RWPE2 (cell line): ENCODE measurements at regions not wholly inside any gene's neighbourhood (a gene's known extent, or its start where the extent isn't known, plus 50 kb on each side); places are given as distances from the start of the nearest gene placed in this dataset.
"Not testable (repeated sequence)": the region's sequence is repeated elsewhere in the genome, so short reads cannot be mapped to it uniquely, and the experiment has no call there.

Experiments used
- ATAC-seq: fragments of 200-7000 bp; cut with Tn5 transposase; 3 replicates; pipeline ENCODE4 v1.9.1; 2021; ENCODE audit warnings: low read depth
- DNase-seq: peaks from one replicate; pipeline ENCODE4 v3.0.0-alpha.2; 2020; ENCODE audit warnings: low spot score
- H3K27ac ChIP-seq: fragments of 450-650 bp; 2 replicates; pipeline ENCODE4 v1.5.1; 2017; ENCODE audit warnings: mild to moderate bottlenecking; ENCODE audit not compliant: poor library complexity, severe bottlenecking
- H3K27me3 ChIP-seq: fragments of 250-450 bp; sonication (Bioruptor Pico); 2 replicates; pipeline ENCODE4 v1.5.1; 2021; ENCODE audit warnings: mild to moderate bottlenecking, moderate library complexity; ENCODE audit not compliant: insufficient read depth, poor library complexity, severe bottlenecking
- H3K36me3 ChIP-seq: fragments of 250-450 bp; sonication (Bioruptor Pico); 2 replicates; pipeline ENCODE4 v1.5.1; 2020; ENCODE audit warnings: low read depth, mild to moderate bottlenecking, moderate library complexity
- H3K4me1 ChIP-seq: fragments of 250-450 bp; sonication (Bioruptor Pico); 2 replicates; pipeline ENCODE4 v1.5.1; 2021; ENCODE audit warnings: mild to moderate bottlenecking, moderate library complexity; ENCODE audit not compliant: insufficient read depth, poor library complexity, severe bottlenecking
- H3K4me3 ChIP-seq: fragments of 250-450 bp; sonication (Bioruptor Pico); 2 replicates; pipeline ENCODE4 v1.5.1; 2021; ENCODE audit warnings: mild to moderate bottlenecking, moderate library complexity; ENCODE audit not compliant: severe bottlenecking
- H3K9me3 ChIP-seq: fragments of 250-450 bp; sonication (Bioruptor Pico); 2 replicates; pipeline ENCODE4 v1.5.1; 2021; ENCODE audit warnings: mild to moderate bottlenecking, moderate library complexity; ENCODE audit not compliant: severe bottlenecking
- TF ChIP-seq, protein P1 (sequence below): fragments of 450-650 bp; IDR thresholded peaks from one replicate; pipeline ENCODE4 v1.5.1; 2017; ENCODE audit warnings: mild to moderate bottlenecking, moderate library complexity; ENCODE audit not compliant: poor library complexity, severe bottlenecking

DNA sequence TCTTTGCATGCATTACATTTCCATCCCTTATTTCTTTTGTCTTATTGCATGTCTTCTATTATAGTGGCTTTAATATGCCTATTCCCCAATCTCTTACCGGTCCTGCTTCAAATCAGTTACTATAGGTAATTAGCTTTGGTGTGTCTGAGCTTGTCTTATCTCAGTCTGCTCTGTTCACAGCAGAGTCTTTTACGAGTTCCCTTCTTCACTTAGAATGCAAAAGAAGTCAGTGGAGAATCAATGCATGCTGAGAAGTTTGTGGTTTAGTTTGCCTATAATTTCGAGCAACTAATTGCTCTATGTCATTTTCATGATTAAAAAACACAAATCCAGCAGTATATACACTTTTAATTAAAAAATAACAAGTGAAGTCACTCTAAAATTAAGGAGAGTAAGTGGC is 545.0 kb downstream of the SLCO4C1 start:
- Histone ChIP-seq H3K4me1 (no peaks in the 10 kb centered on the region), H3K27me3 (no peaks in the 10 kb centered on the region), H3K4me3 (no peak overlapping the region), H3K27ac (no peak overlapping the region), H3K9me3 (no peaks in the 10 kb centered on the region), H3K36me3 (no peaks in the 10 kb centered on the region)
- DNase-seq (no peak), ATAC-seq (no peak)
- TF ChIP-seq, protein P1, sequence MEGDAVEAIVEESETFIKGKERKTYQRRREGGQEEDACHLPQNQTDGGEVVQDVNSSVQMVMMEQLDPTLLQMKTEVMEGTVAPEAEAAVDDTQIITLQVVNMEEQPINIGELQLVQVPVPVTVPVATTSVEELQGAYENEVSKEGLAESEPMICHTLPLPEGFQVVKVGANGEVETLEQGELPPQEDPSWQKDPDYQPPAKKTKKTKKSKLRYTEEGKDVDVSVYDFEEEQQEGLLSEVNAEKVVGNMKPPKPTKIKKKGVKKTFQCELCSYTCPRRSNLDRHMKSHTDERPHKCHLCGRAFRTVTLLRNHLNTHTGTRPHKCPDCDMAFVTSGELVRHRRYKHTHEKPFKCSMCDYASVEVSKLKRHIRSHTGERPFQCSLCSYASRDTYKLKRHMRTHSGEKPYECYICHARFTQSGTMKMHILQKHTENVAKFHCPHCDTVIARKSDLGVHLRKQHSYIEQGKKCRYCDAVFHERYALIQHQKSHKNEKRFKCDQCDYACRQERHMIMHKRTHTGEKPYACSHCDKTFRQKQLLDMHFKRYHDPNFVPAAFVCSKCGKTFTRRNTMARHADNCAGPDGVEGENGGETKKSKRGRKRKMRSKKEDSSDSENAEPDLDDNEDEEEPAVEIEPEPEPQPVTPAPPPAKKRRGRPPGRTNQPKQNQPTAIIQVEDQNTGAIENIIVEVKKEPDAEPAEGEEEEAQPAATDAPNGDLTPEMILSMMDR, result no peak

DNA sequence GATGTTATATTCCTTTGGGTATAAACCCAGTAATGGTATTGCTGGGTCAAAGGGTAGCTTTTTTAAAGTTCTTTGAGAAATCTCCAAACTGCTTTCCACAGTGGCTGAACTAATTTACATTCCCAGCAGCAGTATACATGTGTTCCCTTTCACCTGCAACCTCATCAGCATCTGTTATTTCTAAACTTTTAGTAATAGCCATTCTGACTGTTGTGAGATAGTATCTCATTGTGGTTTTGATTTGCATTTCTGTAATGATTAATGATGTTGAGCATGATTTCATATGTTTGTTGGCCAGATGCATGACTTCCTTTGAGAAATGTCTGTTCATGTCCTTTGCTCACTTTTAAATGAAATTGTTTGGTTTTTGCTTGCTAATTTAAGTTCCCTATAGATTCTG is 553.1 kb downstream of the SLCO4C1 start:
- not testable (repeated sequence) for DNase-seq, H3K27me3 ChIP-seq, H3K4me3 ChIP-seq, H3K9me3 ChIP-seq, ATAC-seq, H3K4me1 ChIP-seq, H3K36me3 ChIP-seq, H3K27ac ChIP-seq

DNA sequence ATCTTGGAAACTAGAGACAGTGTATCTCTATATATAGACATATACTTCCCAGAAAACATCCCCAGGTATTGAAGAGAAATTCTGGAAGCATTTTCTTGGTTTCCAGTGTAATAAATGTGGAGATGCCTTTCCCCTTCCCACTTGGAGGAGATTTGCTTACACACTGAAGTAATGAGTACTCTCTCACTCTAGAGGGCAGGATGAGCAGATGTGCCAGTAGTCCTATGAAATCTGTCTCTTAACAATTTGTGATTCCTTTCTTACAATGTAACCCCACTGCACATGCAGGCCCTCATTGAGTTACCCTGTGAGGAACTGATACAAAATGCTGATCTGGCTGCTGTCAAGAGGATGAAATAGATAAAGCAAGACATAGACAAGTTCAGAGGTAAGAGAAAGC is 567.2 kb downstream of the SLCO4C1 start:
- ATAC-seq (peak; percentile 45; the same call in 1 of the 3 replicates), DNase-seq (no peak)
- Histone ChIP-seq H3K4me1 (no peaks in the 10 kb centered on the region), H3K4me3 (no peak overlapping the region), H3K36me3 (no peaks in the 10 kb centered on the region), H3K9me3 (no peaks in the 10 kb centered on the region), H3K27ac (no peak overlapping the region), H3K27me3 (no peaks in the 10 kb centered on the region)
- TF ChIP-seq, protein P1, result peak; percentile 36

DNA sequence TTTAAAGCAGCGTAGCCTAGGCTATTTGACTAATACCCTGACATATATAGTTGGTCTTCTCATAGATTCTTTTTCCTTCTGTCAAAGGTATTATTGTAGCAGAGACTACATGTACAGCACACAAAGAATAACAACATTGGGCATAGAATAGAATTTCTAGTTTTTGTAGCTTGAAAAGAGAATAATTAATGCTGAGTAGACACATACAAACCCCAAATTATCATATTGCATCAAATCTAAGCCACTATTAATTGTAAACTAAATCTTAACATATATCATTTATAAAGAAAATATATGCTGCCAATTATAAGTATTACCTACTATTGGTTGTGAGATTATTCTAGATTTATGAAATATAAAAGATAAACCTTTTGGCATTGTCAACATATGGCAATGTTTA is 574.5 kb downstream of the SLCO4C1 start:
- TF ChIP-seq, protein P1, result no peak
- Histone ChIP-seq H3K9me3 (no peaks in the 10 kb centered on the region), H3K4me3 (no peak overlapping the region), H3K27ac (no peak overlapping the region), H3K36me3 (no peaks in the 10 kb centered on the region), H3K4me1 (no peaks in the 10 kb centered on the region), H3K27me3 (no peaks in the 10 kb centered on the region)
- no peak for ATAC-seq
- no peak for DNase-seq

DNA sequence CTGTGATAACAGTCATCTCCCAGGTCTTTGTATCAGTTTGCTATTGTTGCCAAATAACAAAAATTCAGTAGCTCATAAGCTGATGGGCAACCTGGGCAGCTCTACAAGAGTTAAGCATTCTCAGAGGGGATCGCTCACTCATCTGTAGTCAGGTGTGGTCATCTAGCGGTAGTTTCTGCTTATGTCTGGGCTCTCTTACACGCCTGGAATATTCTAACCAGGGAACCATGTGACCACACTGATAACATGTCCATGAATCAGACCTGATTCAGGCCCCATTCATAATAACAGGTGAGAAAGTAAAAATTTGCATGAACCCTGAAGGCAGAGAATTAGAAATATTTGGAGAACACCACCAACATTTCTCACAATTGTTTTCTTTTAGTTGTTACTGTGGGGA is 576.1 kb downstream of the SLCO4C1 start:
- H3K4me3 ChIP-seq, result no peak overlapping the region
- peak; percentile 65; the same call in 2 of the 3 replicates for ATAC-seq
- H3K27ac ChIP-seq, result no peak overlapping the region
- no peaks in the 10 kb centered on the region for H3K9me3 ChIP-seq
- no peak for DNase-seq
- H3K4me1 ChIP-seq, result no peaks in the 10 kb centered on the region
- H3K36me3 ChIP-seq, result no peaks in the 10 kb centered on the region
- H3K27me3 ChIP-seq, result no peaks in the 10 kb centered on the region
- TF ChIP-seq, protein P1, result no peak
